Omental fat pad (tissue), 3 donors: ENCODE measurements at regions not wholly inside any gene's neighbourhood (a gene's known extent, or its start where the extent isn't known, plus 50 kb on each side); places are given as distances from the start of the nearest gene placed in this dataset.

Experiments
- ATAC-seq: fragments of 150-250 bp; one replicate; pipeline ENCODE4 v1.9.1; 2016; ENCODE audit warnings: mild to moderate bottlenecking, moderate library complexity; ENCODE audit not compliant: low FRiP score
- DNase-seq: peaks from one replicate; pipeline ENCODE4 v3.0.0-alpha.2; 2019; ENCODE audit warnings: low spot score
- TF ChIP-seq, protein P1 (sequence below), 3 donors: fragments of 450-650 bp; IDR thresholded peaks; one replicate each; pipeline ENCODE4 v1.5.1; 2016 to 2017; ENCODE audit warnings: antibody characterized with exemption in 3 of 3, mild to moderate bottlenecking in 3 of 3, moderate library complexity in 2 of 3

- no peak for DNase-seq
- no peak for ATAC-seq
These were observed 144.6 kb upstream of the PRSS1 start for GRCh38 chr7:142604671-142605070.

DNA sequence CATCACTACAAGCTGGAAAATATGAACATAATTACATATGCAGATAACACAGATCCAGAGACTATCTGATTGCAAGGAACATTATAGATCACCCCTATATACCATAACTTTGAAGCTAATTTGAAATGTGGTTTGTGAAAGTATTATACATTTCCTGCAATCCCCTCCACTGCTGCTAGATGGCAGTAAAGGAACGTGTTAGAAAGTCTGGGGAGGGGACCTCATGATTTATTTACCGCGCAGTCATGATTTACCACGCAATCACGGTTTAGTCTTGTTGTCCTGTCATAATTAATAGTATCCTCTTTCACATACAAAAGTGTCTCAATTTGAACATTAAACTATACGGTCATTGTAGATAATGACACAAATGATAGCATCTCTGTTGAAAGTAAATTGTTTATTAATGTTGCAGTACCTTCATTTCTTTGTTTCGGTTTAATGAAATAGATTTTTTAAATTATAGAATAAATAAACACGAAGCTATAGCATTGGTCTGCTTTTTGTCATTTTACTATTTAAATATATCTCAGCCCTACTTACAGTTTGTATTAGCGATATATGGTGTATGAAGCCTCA lies 145.3 kb upstream of the PRSS1 start:
- TF ChIP-seq, protein P1, sequence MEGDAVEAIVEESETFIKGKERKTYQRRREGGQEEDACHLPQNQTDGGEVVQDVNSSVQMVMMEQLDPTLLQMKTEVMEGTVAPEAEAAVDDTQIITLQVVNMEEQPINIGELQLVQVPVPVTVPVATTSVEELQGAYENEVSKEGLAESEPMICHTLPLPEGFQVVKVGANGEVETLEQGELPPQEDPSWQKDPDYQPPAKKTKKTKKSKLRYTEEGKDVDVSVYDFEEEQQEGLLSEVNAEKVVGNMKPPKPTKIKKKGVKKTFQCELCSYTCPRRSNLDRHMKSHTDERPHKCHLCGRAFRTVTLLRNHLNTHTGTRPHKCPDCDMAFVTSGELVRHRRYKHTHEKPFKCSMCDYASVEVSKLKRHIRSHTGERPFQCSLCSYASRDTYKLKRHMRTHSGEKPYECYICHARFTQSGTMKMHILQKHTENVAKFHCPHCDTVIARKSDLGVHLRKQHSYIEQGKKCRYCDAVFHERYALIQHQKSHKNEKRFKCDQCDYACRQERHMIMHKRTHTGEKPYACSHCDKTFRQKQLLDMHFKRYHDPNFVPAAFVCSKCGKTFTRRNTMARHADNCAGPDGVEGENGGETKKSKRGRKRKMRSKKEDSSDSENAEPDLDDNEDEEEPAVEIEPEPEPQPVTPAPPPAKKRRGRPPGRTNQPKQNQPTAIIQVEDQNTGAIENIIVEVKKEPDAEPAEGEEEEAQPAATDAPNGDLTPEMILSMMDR (IDR thresholded peaks at IDR 0.05), result no peak
- ATAC-seq (peak; percentile 41), DNase-seq (no peak)

More at GRCh38 chr7:142604671-142605070, 144.6 kb upstream of the PRSS1 start:
- TF ChIP-seq, protein P1 (IDR thresholded peaks at IDR 0.05), result no peak

DNA sequence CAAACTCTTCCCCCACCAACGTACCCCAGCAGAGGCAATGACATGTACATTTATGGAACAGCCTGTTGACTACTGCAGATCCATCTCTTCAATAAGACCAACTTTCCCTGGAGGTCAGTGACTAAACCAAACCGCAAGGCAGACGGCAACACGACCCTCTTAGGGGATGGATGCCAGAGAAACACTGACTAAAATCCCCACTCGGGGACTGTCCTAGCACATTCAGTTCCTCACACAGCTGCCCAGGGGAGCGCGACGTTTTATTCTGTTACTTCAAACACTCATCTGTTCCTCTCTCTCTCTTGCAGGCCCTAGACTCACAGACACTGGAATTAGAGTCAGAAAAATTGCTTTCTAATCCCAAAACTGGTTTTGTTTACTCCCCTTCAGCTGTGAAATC lies 146.5 kb upstream of the PRSS1 start:
- ATAC-seq (no peak), DNase-seq (no peak)
- TF ChIP-seq, protein P1 (IDR thresholded peaks at IDR 0.05), result no peak

DNA sequence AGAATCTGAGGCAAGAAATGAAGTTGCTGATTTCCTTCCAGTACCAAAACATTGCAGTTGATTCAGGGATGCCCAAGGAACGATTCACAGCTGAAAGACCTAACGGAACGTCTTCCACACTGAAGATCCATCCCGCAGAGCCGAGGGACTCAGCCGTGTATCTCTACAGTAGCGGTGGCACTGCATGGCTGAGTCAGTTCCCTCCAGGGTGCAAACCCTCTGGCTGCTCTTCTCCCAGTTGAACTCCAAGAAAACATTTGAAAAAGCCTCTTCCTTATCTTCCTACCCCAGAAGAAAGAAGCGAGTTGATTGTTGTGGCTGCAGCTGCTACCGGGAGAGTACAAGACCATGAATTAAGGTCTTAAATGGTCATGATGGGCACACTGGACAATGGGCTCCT lies 147.1 kb upstream of the PRSS1 start:
- ATAC-seq (no peak), DNase-seq (no peak)
- TF ChIP-seq, protein P1 (IDR thresholded peaks at IDR 0.05), result no peak

- TF ChIP-seq, protein P1 (IDR thresholded peaks at IDR 0.05), result no peak
- DNase-seq (no peak), ATAC-seq (no peak)
These were observed 151.0 kb upstream of the PRSS1 start for GRCh38 chr7:142598297-142598696.

GRCh38 chr7:142597547-142597946 lies 151.7 kb upstream of the PRSS1 start:
- DNase-seq, result no peak
- TF ChIP-seq, protein P1 (IDR thresholded peaks at IDR 0.05), result no peak
- no peak for ATAC-seq

DNA sequence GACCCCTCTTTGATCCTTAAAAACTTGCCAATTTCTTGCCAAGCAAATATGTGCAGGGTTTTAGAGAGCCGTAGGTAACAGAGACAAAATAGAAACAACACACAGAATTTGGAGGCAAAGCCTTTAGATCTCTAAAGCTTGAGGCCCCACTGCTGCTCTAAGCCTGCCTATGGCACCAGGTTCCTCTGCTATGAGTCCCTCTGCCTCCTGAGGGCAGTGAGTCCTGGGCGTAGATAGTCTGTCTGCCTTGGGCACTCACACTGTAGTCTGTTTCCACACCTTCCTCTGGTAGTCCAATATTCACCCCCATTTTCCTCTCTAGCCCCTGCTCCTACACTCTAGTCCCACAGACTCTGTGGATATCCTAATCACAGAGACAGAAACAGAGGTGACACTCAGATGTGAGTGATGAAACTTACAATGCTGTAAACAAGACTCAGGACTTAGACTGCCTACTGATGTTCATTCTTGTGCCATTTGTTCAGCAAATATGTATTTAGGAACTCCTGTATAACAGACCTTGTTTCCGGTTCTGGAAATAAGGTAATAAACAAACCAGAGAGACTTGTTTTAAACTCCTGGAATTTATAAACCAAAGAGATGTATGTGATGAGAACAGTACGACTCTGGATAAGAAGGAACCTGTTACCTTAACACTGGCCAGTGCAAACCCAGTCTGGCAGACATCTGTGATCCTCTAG lies 153.3 kb upstream of the PRSS1 start:
- no peak for DNase-seq
- ATAC-seq, result no peak
- TF ChIP-seq, protein P1 (IDR thresholded peaks at IDR 0.05), result no peak
